ENCODE measurements at regions not wholly inside any gene's neighbourhood (a gene's known extent, or its start where the extent isn't known, plus 50 kb on each side); places are given as distances from the start of the nearest gene placed in this dataset.
A peak's percentile ranks its signal among the peaks of the same experiment; 100 is the strongest.

GRCh38 chr5:14078716-14079115, 64.4 kb upstream of the TRIO start:
- CTCF ChIA-PET: interaction anchor here (0.5 kb wide), 1 partner anchor 34 kb away, joined by 3 read pairs; no protein-coding TSS in a partner anchor
- TF ChIP-seq, protein P1, sequence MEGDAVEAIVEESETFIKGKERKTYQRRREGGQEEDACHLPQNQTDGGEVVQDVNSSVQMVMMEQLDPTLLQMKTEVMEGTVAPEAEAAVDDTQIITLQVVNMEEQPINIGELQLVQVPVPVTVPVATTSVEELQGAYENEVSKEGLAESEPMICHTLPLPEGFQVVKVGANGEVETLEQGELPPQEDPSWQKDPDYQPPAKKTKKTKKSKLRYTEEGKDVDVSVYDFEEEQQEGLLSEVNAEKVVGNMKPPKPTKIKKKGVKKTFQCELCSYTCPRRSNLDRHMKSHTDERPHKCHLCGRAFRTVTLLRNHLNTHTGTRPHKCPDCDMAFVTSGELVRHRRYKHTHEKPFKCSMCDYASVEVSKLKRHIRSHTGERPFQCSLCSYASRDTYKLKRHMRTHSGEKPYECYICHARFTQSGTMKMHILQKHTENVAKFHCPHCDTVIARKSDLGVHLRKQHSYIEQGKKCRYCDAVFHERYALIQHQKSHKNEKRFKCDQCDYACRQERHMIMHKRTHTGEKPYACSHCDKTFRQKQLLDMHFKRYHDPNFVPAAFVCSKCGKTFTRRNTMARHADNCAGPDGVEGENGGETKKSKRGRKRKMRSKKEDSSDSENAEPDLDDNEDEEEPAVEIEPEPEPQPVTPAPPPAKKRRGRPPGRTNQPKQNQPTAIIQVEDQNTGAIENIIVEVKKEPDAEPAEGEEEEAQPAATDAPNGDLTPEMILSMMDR (conservative IDR thresholded peaks at IDR 0.05; ENCODE audit: low read depth): no peak
- no peak overlapping the region for H3K27ac ChIP-seq
- DNase-seq (ENCODE audit: low spot score): no peak
- POLR2A ChIA-PET (ENCODE audit: low non-redundant PET): no interaction called here

DNA sequence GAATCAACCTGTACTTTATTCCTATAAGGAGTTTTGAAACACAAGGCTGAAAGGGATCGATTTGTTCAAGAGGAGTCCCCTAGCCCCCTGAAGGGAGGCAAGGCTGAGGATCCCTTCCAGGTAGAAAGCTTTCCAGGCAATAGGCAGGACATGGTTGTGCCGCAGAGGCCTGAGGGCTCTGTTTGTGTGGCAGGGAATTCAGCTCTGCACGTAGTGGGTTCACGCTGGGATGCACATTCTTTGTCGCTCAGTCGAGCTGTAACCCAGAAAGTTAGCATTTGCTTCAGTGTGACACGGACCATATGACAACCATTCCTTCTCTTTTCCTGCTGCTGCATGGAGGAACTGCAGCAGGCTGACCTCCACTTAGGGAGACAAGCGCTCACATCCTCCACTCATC, 65.6 kb upstream of the TRIO start:
- DNase-seq (ENCODE audit: low spot score): no peak
- TF ChIP-seq, protein P1 (conservative IDR thresholded peaks at IDR 0.05; ENCODE audit: low read depth): no peak
- ChIA-PET CTCF (no interaction called here), POLR2A (ENCODE audit: low non-redundant PET) (no interaction called here)
- no peak overlapping the region for H3K27ac ChIP-seq

- CTCF ChIA-PET: no interaction called here
These were observed 66.6 kb upstream of the TRIO start for GRCh38 chr5:14076561-14076960.

DNA sequence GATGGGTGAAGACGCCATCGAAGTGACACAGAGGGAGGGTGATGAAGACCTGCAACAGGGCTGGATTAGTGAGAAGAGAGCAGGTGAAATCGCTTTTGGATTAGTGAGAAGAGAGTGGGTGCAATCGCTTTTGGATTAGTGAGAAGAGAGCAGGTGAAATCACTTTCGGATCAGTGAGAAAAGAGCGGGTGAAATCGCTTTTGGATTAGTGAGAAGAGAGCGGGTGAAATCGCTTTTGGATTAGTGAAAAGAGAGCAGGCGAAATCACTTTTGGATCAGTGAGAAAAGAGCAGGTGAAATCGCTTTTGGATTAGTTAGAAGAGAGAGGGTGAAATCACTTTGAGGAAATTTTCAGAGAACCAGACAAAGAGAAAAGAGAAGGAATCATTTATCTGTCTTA, 67.2 kb upstream of the TRIO start:
- ChIA-PET POLR2A (ENCODE audit: low non-redundant PET) (no interaction called here), CTCF (no interaction called here)
- TF ChIP-seq, protein P1 (conservative IDR thresholded peaks at IDR 0.05; ENCODE audit: low read depth): no peak
- no peak overlapping the region for H3K27ac ChIP-seq
- DNase-seq (ENCODE audit: low spot score): no peak

More at GRCh38 chr5:14076561-14076960, 66.6 kb upstream of the TRIO start:
- POLR2A ChIA-PET (ENCODE audit: low non-redundant PET): no interaction called here
- DNase-seq (ENCODE audit: low spot score): no peak
- TF ChIP-seq, protein P1 (conservative IDR thresholded peaks at IDR 0.05; ENCODE audit: low read depth): no peak
- no peak overlapping the region for H3K27ac ChIP-seq

DNA sequence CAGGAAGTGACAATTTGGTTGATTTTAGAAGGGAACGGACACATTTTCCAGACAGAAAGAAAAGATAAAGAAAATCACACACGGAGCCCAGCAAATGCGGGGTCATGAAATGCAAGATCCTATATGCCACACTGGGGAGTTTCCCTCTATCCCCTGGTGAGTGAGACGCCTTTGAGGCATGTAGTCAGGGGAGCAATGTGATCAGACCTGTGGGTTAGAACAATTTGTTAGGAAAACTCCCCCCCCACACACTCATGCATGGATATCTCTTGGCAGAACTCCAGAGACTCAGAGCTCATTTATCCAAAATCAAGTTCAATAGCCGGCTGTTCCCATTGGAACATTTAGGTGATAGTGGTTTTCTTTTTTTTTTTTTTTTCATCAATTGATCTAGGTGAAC, 71.7 kb upstream of the TRIO start:
- TF ChIP-seq, protein P1 (conservative IDR thresholded peaks at IDR 0.05; ENCODE audit: low read depth): no peak
- ChIA-PET CTCF (interaction anchor here (0.8 kb wide), 1 partner anchor 1393 kb away, joined by 4 read pairs; no protein-coding TSS in a partner anchor), POLR2A (ENCODE audit: low non-redundant PET) (no interaction called here)
- no peak overlapping the region for H3K27ac ChIP-seq
- peak; percentile 16 for DNase-seq (ENCODE audit: low spot score)

DNA sequence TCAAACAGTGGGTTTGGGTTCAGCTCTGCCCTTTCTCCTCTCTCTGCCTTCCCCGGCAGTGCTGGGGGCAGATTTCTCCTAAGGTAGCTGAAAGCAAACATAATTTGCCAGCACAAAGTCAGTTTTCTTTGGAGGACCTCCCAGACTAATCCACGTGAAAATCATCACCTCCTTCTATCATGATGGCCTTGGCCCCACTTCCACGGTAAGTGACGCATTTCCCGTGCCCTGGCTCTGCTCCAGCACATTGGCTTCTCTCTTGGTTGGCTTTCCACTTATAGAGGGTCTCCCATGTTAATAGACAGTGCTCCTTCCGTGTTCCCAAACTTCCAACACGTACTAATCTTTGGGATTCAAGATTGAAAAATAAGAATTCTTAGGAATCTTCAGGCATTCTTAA, 74.1 kb upstream of the TRIO start:
- CTCF ChIA-PET: no interaction called here

More for the DNA sequence above, 74.1 kb upstream of the TRIO start:
- POLR2A ChIA-PET (ENCODE audit: low non-redundant PET): no interaction called here
- H3K27ac ChIP-seq: no peak overlapping the region
- TF ChIP-seq, protein P1 (conservative IDR thresholded peaks at IDR 0.05; ENCODE audit: low read depth): no peak
- DNase-seq (ENCODE audit: low spot score): no peak
